Cerebellar cortex (tissue), 1 donor: ENCODE measurements at regions not wholly inside any gene's neighbourhood (a gene's known extent, or its start where the extent isn't known, plus 50 kb on each side); places are given as distances from the start of the nearest gene placed in this dataset.
"Not testable (repeated sequence)": the region's sequence is repeated elsewhere in the genome, so short reads cannot be mapped to it uniquely, and the experiment has no call there.

Source experiments
- DNase-seq: peaks from one replicate; pipeline ENCODE4 v3.0.0-alpha.2; 2015; ENCODE audit warnings: low spot score

- no peak for DNase-seq
Observed at GRCh38 chr7:114364151-114364550, 50.5 kb upstream of the FOXP2 start.

GRCh38 chr7:114363292-114363691, 51.3 kb upstream of the FOXP2 start:
- DNase-seq, result no peak

DNA sequence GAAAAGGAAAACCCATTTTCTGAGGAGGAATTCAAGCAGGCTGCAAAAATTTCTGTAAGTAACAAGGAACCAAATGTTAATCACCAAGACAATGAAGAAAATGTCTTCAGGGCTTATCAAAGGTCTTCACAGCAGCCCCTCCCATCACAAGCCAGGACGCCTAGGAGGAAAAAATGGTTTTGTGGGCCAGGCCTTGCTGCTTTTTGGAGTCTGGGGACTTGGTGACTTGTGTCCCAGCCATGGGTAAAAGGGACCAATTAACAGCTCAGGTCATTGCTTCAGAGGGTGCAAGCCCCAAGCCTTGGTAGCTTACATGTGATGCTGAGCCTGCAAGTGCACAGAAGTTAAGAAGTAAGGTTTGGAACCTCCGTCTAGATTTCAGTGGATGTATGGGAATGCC, 55.7 kb upstream of the FOXP2 start:
- no peak for DNase-seq

DNA sequence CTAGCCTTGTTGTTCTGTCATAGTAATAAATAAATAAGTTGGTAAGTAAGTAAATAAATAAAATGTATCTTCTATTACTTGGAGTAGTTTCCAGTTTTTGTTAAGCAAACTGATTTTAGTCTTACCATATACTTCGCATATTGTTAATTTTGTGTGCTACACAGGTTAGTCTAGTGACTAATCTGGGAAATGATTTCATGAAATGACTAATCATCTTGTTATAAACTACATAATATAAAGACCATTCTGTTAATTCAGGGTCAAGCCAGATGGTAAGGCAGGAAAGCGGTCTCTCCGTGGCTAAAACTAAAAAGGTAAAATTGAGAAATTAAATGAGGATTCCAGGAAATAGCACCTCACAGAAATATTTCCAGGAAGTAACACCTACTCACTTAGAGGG, 58.5 kb upstream of the FOXP2 start:
- DNase-seq, result no peak

- no peak for DNase-seq
Observed at GRCh38 chr7:114354306-114354705, 60.3 kb upstream of the FOXP2 start.

DNA sequence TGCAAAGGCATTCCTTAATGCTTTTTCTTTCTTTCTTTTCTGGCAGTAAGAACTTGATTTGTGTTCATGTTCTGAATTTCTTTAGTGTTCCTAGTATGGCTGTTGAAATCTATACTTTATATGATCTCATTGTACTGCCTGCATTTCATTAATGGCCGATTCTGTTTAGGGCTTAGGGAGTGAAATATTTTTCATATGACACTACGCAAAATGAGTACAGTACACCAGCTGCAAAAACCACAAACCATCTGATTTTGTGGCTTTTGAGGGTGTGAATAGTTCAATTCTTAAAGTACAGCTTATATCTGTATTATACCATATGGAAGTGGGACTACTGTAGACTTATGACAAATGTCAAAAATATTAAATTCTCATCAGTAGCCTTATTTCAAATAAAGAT, 69.1 kb upstream of the FOXP2 start:
- no peak for DNase-seq

DNA sequence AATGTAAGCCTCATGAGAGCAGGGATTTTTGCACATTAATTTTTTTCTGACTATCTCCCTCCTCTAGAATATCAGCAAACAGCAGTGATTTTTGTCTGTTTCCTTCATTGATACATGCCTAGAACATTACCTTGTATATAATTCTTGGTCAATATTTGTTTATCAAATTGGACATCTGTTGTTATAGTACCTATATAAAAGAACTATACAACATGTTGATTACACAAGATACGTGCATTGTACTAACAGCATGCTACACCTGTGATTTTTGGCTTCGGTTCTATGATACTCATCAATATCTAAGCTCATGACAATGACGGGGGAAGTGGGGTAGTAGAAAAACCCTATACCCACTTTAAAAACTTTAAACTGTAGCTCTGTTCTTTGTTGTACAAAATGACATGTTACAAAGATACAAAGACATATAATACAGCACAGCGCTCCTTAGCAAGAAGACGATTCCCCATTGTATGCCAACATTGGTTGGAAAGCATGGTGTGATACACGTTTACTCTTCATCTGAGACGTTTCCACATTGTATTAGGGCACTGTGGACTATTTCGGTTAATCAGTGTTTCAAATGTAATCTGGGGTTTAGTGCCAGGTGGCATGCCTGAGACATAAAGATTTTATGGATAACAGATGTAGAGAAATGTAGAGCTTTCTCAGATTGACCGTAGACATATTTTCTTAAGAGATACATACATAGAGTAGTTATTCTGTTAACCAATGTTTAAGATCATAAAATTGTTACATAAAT, 70.5 kb upstream of the FOXP2 start:
- DNase-seq, result no peak

- DNase-seq, result no peak
Observed at GRCh38 chr7:114342431-114343179, 72.0 kb upstream of the FOXP2 start.

DNA sequence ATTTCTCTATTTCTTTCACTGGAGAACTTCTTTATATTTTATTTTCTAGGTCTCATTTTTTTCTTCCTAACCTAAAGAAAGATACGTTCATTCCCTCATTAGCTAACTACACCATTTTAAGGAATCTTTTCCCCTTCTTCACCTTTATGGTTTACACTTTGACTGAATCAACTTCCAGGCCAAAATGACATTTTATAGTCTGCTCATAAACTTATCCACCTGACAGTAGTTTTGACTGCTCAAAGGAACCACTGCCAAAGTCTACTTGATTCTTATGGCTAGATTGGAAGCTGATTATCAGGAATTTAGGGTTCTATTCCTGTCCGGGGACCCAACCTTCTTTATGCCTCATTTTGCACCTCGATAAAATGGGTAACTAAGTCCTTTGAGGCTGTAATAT, 73.0 kb upstream of the FOXP2 start:
- no peak for DNase-seq

DNA sequence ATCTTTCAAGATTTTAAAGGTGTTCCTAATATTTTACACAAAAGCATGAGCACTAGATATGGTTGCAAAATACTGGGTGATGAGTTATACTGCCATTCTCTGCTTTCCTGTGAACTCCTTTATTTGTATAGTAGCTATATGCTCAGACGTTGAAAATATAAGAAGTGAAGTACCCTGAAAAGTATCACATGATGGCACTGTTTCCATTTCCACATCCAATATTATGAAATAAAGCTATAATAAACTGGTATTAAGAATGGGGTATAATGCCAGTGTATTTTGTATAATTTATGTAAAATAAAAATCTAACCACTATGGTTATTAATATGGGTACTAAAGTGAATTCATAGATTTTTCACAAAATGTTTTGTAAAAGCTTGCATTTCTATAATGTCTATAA, 79.6 kb upstream of the FOXP2 start:
- DNase-seq, result no peak

GRCh38 chr7:114329458-114329857, 85.2 kb upstream of the FOXP2 start:
- DNase-seq, result not testable (repeated sequence)

- no peak for DNase-seq
Observed at GRCh38 chr7:114317450-114318098, 97.0 kb upstream of the FOXP2 start.

GRCh38 chr7:114312649-114313048, 102.0 kb upstream of the FOXP2 start:
- no peak for DNase-seq

GRCh38 chr7:114310345-114311110, 104.1 kb upstream of the FOXP2 start:
- DNase-seq, result no peak

- DNase-seq, result no peak
Observed at GRCh38 chr7:114309729-114310128, 104.9 kb upstream of the FOXP2 start.

- no peak for DNase-seq
Observed at GRCh38 chr7:114303301-114303700, 111.3 kb upstream of the FOXP2 start.

DNA sequence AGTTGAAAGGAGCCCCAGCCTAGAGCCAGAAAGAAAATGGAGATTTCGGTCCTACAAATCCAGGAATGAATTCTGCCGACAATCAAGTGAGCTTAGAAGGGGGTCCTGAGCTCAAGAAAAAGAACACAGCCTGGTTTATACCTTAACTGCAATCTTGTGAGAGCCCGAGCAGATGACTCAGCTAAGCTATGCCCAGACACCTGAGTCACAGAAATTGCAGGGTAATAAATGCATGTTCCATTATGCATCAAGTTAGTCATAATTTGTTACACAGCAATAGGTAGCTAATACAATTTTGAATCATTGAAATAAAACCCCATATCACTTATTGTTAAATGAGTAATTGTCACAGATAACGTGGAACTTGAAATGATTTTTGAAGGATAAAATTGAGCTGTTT, 111.8 kb upstream of the FOXP2 start:
- no peak for DNase-seq

DNA sequence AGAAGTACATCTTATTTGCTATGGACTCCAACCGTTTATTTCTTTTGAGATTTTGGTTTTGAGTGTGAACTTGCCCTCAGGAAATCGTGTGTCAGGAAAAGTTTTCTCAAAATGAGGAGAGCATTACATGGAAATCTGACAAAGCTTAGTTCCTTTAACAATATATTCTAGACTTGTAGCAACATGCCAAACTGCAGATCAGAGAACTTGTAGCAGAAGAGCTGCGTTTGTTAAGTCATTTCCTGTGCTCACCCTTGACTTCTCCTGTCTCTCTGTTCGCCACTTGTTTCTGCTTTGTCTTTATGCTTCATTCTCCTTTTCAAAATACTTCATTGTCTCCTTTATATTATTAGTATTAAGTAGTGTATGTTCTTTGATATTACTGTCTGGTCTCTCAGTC, 116.6 kb upstream of the FOXP2 start:
- DNase-seq, result no peak

- DNase-seq, result no peak
Observed at GRCh38 chr7:114297121-114297520, 117.5 kb upstream of the FOXP2 start.

DNA sequence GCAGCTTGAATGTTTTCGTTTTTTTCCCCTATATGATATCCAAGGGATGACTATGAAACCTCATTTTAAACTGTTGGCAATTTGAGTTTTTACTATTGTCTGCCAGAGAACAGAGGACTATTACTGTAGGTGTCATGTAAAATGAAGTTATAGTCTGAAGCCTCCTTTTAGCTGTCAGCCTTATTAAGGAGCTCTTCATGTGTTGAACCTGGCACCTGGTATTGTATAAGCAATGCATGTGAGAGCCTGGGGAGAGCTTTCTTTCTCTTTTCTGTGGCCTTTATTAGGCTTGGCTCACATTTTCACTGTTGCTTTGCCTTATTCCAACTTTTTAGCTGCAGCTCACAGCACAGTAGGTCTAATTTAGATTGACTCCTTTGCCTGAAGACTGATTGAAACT, 119.1 kb upstream of the FOXP2 start:
- no peak for DNase-seq

- no peak for DNase-seq
Observed at GRCh38 chr7:114294036-114294435, 120.6 kb upstream of the FOXP2 start.

GRCh38 chr7:114293289-114294012, 121.2 kb upstream of the FOXP2 start:
- DNase-seq, result no peak
